Prostate gland (tissue), 2 donors: ENCODE measurements at regions not wholly inside any gene's neighbourhood (a gene's known extent, or its start where the extent isn't known, plus 50 kb on each side); places are given as distances from the start of the nearest gene placed in this dataset.

Source experiments
- DNase-seq: peaks from one replicate; pipeline ENCODE4 v3.0.0-alpha.2; 2019; ENCODE audit warnings: low spot score
- H3K27ac ChIP-seq, 2 donors: fragments of 200-600 bp; sonication (generic); 2 replicates each; pipeline ENCODE4 v1.5.1; 2017 to 2019
- H3K27me3 ChIP-seq: fragments of 200-600 bp; sonication (generic); replicated peaks from 2 replicates; pipeline ENCODE4 v1.5.1; 2019; ENCODE audit not compliant: insufficient read depth
- H3K36me3 ChIP-seq, 2 donors: fragments of 200-600 bp; sonication (generic); 1 replicate in 1 of 2; 2 replicates in 1 of 2; pipeline versions ENCODE4 v1.5.1 to v1.8.1; 2017 to 2019
- H3K4me1 ChIP-seq: fragments of 200-600 bp; sonication (generic); replicated peaks from 2 replicates; pipeline ENCODE4 v1.5.1; 2019
- H3K4me3 ChIP-seq, 2 donors: fragments of 200-600 bp; sonication (generic); 2 replicates each; pipeline ENCODE4 v1.5.1; 2017 to 2019
- H3K9me3 ChIP-seq: fragments of 200-600 bp; sonication (generic); 2 replicates; pipeline ENCODE4 v1.5.1; 2017
- POLR2A ChIP-seq: fragments of 450-650 bp; IDR thresholded peaks from one replicate; pipeline ENCODE4 v1.6.1; 2016; ENCODE audit warnings: antibody characterized with exemption, mild to moderate bottlenecking
- POLR2AphosphoS5 ChIP-seq: sonication (generic); formaldehyde crosslinking; IDR thresholded peaks from one replicate; pipeline ENCODE4 v1.6.1; 2017; ENCODE audit warnings: antibody characterized with exemption
- WGBS: methylation state at CpG from one replicate; pipeline ENCODE4 v1.1.5; 2018; 5-methylcytosine and 5-hydroxymethylcytosine counted together
- intact Hi-C: fragments of 100-400 bp; cut with DNase I; formaldehyde crosslinking; loops from one replicate; pipeline ENCODE4 v1.14.2; 2022
- TF ChIP-seq, protein P1 (sequence below), 4 experiments: fragments of 200-600 bp in 2 of 4; fragments of 450-650 bp in 2 of 4; sonication (generic) in 2 of 4; IDR thresholded peaks; 1 replicate in 3 of 4; 2 replicates in 1 of 4; pipeline ENCODE4 v1.5.1; 2016 to 2019; ENCODE audit warnings: antibody characterized with exemption in 4 of 4, mild to moderate bottlenecking in 2 of 4, moderate library complexity in 2 of 4

DNA sequence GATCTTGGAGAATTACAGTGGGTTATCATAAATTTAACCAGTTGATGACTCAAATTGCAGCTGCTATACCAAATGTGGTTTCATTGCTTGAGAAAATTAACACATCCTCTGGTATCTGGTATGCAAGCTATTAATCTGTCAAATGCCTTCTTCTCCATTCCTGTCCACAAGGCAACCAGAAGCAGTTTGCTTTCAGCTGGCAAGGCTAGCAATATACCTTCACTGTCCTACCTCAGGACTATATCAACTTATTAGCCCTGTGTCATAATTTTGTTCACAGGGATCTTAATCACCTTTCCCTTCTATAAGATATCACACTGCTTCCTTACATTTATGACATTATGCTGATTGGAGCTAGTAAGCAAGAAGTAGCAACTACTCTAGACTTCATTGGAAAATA, 110.0 kb upstream of the GPC3 start:
- Histone ChIP-seq H3K4me3 (no peak overlapping the region), H3K27me3 (no peaks in the 10 kb centered on the region), H3K9me3 (no peaks in the 10 kb centered on the region), H3K36me3 (no peaks in the 10 kb centered on the region), H3K27ac (no peak overlapping the region), H3K4me1 (no peaks in the 10 kb centered on the region)
- DNase-seq, result no peak
- intact Hi-C loops, result no loop called here
- TF ChIP-seq, protein P1, sequence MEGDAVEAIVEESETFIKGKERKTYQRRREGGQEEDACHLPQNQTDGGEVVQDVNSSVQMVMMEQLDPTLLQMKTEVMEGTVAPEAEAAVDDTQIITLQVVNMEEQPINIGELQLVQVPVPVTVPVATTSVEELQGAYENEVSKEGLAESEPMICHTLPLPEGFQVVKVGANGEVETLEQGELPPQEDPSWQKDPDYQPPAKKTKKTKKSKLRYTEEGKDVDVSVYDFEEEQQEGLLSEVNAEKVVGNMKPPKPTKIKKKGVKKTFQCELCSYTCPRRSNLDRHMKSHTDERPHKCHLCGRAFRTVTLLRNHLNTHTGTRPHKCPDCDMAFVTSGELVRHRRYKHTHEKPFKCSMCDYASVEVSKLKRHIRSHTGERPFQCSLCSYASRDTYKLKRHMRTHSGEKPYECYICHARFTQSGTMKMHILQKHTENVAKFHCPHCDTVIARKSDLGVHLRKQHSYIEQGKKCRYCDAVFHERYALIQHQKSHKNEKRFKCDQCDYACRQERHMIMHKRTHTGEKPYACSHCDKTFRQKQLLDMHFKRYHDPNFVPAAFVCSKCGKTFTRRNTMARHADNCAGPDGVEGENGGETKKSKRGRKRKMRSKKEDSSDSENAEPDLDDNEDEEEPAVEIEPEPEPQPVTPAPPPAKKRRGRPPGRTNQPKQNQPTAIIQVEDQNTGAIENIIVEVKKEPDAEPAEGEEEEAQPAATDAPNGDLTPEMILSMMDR (IDR thresholded peaks at IDR 0.05), result no peak
- no peak for TF ChIP-seq POLR2A
- no peak for TF ChIP-seq POLR2AphosphoS5

DNA sequence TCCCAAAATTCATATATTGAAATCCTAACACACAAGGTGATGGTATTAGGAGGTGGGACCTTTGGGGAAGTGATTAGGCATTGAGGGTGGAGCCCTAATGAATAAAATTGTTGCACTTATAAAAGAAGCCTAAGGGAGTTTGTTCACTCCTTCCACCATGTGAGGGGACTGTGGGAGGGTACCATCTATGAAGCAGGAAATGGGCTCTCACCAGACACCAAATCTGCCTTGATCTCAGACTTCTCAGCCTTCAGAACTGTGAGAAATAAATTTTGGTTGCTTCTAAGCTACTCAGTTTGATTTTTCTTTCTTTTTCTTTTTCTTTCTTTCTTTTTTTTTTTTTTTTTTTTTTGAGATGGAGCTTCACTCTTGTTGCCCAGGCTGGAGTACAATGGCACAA, 116.2 kb upstream of the GPC3 start:
- intact Hi-C loops, result no loop called here
- H3K9me3 ChIP-seq, result no peaks in the 10 kb centered on the region
- H3K27me3 ChIP-seq, result no peaks in the 10 kb centered on the region
- H3K4me3 ChIP-seq, result no peak overlapping the region
- DNase-seq, result no peak
- TF ChIP-seq POLR2AphosphoS5 (no peak), POLR2A (no peak)
- TF ChIP-seq, protein P1 (IDR thresholded peaks at IDR 0.05), result no peak
- H3K27ac ChIP-seq, result no peak overlapping the region
- no peaks in the 10 kb centered on the region for H3K4me1 ChIP-seq
- no peaks in the 10 kb centered on the region for H3K36me3 ChIP-seq

DNA sequence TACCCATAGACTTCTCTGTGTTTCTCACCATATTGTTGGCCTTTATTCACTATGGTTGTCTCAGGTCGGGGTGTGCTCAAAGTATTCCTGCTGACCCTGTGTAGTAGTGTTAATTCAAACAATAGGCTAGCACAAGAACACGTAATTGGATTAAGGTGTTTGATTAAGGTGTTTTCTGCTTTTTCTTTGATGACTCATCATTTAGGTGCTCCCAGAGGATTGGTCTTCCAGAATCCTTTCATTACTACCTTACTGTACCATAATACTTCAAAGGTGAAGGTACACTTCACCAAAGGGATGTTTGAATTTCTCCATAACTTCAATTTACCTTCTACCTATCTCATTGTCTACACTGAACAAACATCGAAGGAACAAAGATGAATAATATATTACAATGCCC, 121.7 kb upstream of the CCDC160 start:
- Histone ChIP-seq H3K27me3 (no peaks in the 10 kb centered on the region), H3K36me3 (no peaks in the 10 kb centered on the region), H3K27ac (no peak overlapping the region), H3K4me3 (no peak overlapping the region), H3K4me1 (no peaks in the 10 kb centered on the region), H3K9me3 (no peaks in the 10 kb centered on the region)
- DNase-seq, result no peak
- TF ChIP-seq POLR2AphosphoS5, result no peak
- TF ChIP-seq POLR2A, result no peak
- TF ChIP-seq, protein P1 (IDR thresholded peaks at IDR 0.05), result no peak
- intact Hi-C loops, result no loop called here
- WGBS, result 70% methylated on average over 3 of the region's 3 CpGs

DNA sequence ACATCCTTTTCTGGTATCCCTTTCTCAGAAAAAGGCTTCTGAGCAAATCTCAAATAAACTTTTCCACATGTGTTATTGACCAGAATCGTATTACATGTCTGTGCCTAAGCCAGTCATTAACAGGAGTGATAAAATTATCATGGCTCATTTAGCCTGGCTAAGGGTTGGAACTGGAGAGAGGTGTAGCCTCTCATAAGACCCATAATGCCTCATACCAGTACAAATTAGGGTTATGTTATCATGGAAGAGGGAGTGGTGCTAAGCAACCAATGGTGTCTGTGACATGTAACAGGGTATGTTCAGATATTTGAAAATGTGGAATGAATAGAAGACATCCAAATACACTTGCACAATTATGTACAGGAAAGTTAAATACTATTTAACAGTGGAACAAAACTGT, 99.6 kb upstream of the CCDC160 start:
- no peaks in the 10 kb centered on the region for H3K27me3 ChIP-seq
- no peaks in the 10 kb centered on the region for H3K9me3 ChIP-seq
- H3K4me3 ChIP-seq, result no peak overlapping the region
- H3K4me1 ChIP-seq, result no peaks in the 10 kb centered on the region
- no peak overlapping the region for H3K27ac ChIP-seq
- no peak for DNase-seq
- WGBS, result 75% methylated on average over 1 of the region's 1 CpG
- intact Hi-C loops, result no loop called here
- TF ChIP-seq POLR2AphosphoS5, result no peak
- no peak for TF ChIP-seq POLR2A
- TF ChIP-seq, protein P1 (IDR thresholded peaks at IDR 0.05), result no peak
- H3K36me3 ChIP-seq, result no peaks in the 10 kb centered on the region

DNA sequence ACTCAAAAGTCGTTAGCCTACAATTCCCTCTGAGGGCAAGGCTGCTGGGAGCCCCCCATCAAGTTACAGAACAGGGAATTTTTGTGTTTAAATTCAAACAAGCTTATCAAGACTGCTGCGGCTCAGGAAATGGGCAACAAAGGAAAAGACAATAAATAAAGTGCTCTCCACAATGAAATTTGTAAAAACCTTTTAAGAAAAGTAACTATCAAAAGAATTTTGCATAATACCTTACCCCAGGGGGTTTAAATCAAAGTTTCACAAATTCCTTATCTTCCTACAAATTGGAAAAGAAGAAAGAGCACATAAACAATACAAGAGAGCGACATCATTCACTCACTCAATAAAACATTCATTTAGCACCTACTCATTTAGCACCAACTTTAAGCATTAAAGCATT, 97.9 kb upstream of the CCDC160 start:
- Histone ChIP-seq H3K9me3 (no peaks in the 10 kb centered on the region), H3K4me1 (no peaks in the 10 kb centered on the region), H3K36me3 (no peaks in the 10 kb centered on the region), H3K27ac (no peak overlapping the region), H3K4me3 (no peak overlapping the region), H3K27me3 (no peaks in the 10 kb centered on the region)
- whole genome bisulfite sequencing, result 37% methylated on average over 3 of the region's 3 CpGs
- no peak for DNase-seq
- TF ChIP-seq POLR2A (no peak), POLR2AphosphoS5 (no peak)
- TF ChIP-seq, protein P1 (IDR thresholded peaks at IDR 0.05), result no peak
- intact Hi-C loops, result no loop called here
